Left lung (tissue), 4 donors: ENCODE measurements at regions not wholly inside any gene's neighbourhood (a gene's known extent, or its start where the extent isn't known, plus 50 kb on each side); places are given as distances from the start of the nearest gene placed in this dataset.

Source experiments
- ATAC-seq: fragments of 200-7000 bp; cut with Tn5 transposase; one replicate; pipeline ENCODE4 v1.9.1; 2020; ENCODE audit warnings: moderate library complexity
- DNase-seq, 4 donors: peaks; one replicate each; pipeline ENCODE4 v3.0.0-alpha.2; 2013 to 2020
- H3K27ac ChIP-seq, 2 donors: fragments of 200-600 bp; sonication (generic) in 1 of 2; one replicate each; pipeline versions ENCODE4 v1.5.0 to v1.8.0; 2020 to 2021
- H3K27me3 ChIP-seq, 2 donors: fragments of 200-600 bp; sonication (generic) in 1 of 2; one replicate each; pipeline versions ENCODE4 v1.5.0 to v1.8.0; 2020 to 2021
- H3K36me3 ChIP-seq, 2 donors: fragments of 200-600 bp; sonication (generic) in 1 of 2; one replicate each; pipeline versions ENCODE4 v1.5.0 to v1.8.0; 2020 to 2021
- H3K4me1 ChIP-seq, 2 donors: fragments of 200-600 bp; one replicate each; pipeline ENCODE4 v1.8.0; 2021
- H3K4me3 ChIP-seq, 2 donors: fragments of 200-600 bp; sonication (generic) in 1 of 2; one replicate each; pipeline versions ENCODE4 v1.5.0 to v1.8.0; 2020 to 2021; ENCODE audit warnings: mild to moderate bottlenecking in 1 of 2
- H3K9me3 ChIP-seq, 2 donors: fragments of 200-600 bp; sonication (generic) in 1 of 2; one replicate each; pipeline versions ENCODE4 v1.5.0 to v1.8.0; 2020 to 2021
- CTCF ChIP-seq, 2 donors: fragments of 200-600 bp; sonication (generic) in 1 of 2; IDR thresholded peaks; one replicate each; pipeline versions ENCODE4 v1.5.0 to v1.8.0; 2021; ENCODE audit warnings: antibody characterized with exemption in 2 of 2
- intact Hi-C, 2 donors: fragments of 100-400 bp; cut with DNase I; formaldehyde crosslinking; loops; one replicate each; pipeline versions ENCODE4 v1.11.2 to v1.14.2; 2022
- donor health status: DM: no; HTN: yes; CAD: no.
- donor health status: DM: no; HTN: no; CAD: no.

- H3K27me3 ChIP-seq, result no peaks in the 10 kb centered on the region
- intact Hi-C loops, result no loop called here
- no peaks in the 10 kb centered on the region for H3K4me1 ChIP-seq
- H3K27ac ChIP-seq, result no peak overlapping the region
- no peaks in the 10 kb centered on the region for H3K36me3 ChIP-seq
- no peaks in the 10 kb centered on the region for H3K9me3 ChIP-seq
- no peak for TF ChIP-seq CTCF (IDR thresholded peaks at IDR 0.05)
- no peak overlapping the region for H3K4me3 ChIP-seq
- DNase-seq (no peak), ATAC-seq (no peak)
These were observed 222.4 kb downstream of the SPRY2 start for GRCh38 chr13:80118506-80118905.

- DNase-seq, result no peak
- ATAC-seq, result no peak
- no peak overlapping the region for H3K27ac ChIP-seq
- H3K36me3 ChIP-seq, result no peaks in the 10 kb centered on the region
- intact Hi-C loops, result no loop called here
- H3K9me3 ChIP-seq, result no peaks in the 10 kb centered on the region
- TF ChIP-seq CTCF (IDR thresholded peaks at IDR 0.05), result no peak
- H3K27me3 ChIP-seq, result no peaks in the 10 kb centered on the region
- H3K4me1 ChIP-seq, result no peaks in the 10 kb centered on the region
- H3K4me3 ChIP-seq, result no peak overlapping the region
These were observed 222.8 kb downstream of the SPRY2 start for GRCh38 chr13:80118099-80118498.

GRCh38 chr13:80117515-80117914 is 223.4 kb downstream of the SPRY2 start:
- DNase-seq, result no peak
- no peak for ATAC-seq
- TF ChIP-seq CTCF (IDR thresholded peaks at IDR 0.05), result no peak
- Histone ChIP-seq H3K4me1 (no peaks in the 10 kb centered on the region), H3K9me3 (no peaks in the 10 kb centered on the region), H3K36me3 (no peaks in the 10 kb centered on the region), H3K27ac (no peak overlapping the region), H3K27me3 (no peaks in the 10 kb centered on the region), H3K4me3 (no peak overlapping the region)
- intact Hi-C loops, result no loop called here

- no peak overlapping the region for H3K27ac ChIP-seq
- intact Hi-C loops, result no loop called here
- TF ChIP-seq CTCF (IDR thresholded peaks at IDR 0.05), result no peak
- no peaks in the 10 kb centered on the region for H3K9me3 ChIP-seq
- H3K36me3 ChIP-seq, result no peaks in the 10 kb centered on the region
- ATAC-seq, result peak; percentile 42
- H3K27me3 ChIP-seq, result no peaks in the 10 kb centered on the region
- H3K4me1 ChIP-seq, result no peaks in the 10 kb centered on the region
- H3K4me3 ChIP-seq, result no peak overlapping the region
- DNase-seq, result no peak
These were observed 224.8 kb downstream of the SPRY2 start for GRCh38 chr13:80116107-80116506.

- no peak for TF ChIP-seq CTCF (IDR thresholded peaks at IDR 0.05)
- H3K9me3 ChIP-seq, result no peaks in the 10 kb centered on the region
- no peak for ATAC-seq
- H3K36me3 ChIP-seq, result no peaks in the 10 kb centered on the region
- no peak overlapping the region for H3K27ac ChIP-seq
- no peaks in the 10 kb centered on the region for H3K27me3 ChIP-seq
- intact Hi-C loops, result no loop called here
- DNase-seq, result no peak
- no peaks in the 10 kb centered on the region for H3K4me1 ChIP-seq
- H3K4me3 ChIP-seq, result no peak overlapping the region
These were observed 225.3 kb downstream of the SPRY2 start for GRCh38 chr13:80115616-80116015.
